Activated CD4-positive, alpha-beta T cell treated with anti-CD3 and anti-CD28 coated beads, Interleukin-2, amount 10 ng/mL, durations not matched to agents 24 days and 14 days (primary cell): ENCODE measurements at regions not wholly inside any gene's neighbourhood (a gene's known extent, or its start where the extent isn't known, plus 50 kb on each side); places are given as distances from the start of the nearest gene placed in this dataset.
"Not testable (repeated sequence)": the region's sequence is repeated elsewhere in the genome, so short reads cannot be mapped to it uniquely, and the experiment has no call there.

Source experiments
- DNase-seq: peaks from one replicate; pipeline ENCODE4 v3.0.0; 2022
- H3K27ac Mint-ChIP-seq: one replicate; pipeline ENCODE4 v1.8.0; 2022; ENCODE audit warnings: mild to moderate bottlenecking, mixed read lengths
- H3K27me3 Mint-ChIP-seq: one replicate; pipeline ENCODE4 v1.8.0; 2022; ENCODE audit warnings: mixed read lengths
- H3K36me3 Mint-ChIP-seq: one replicate; pipeline ENCODE4 v1.8.0; 2022; ENCODE audit warnings: low read depth, mild to moderate bottlenecking, mixed read lengths
- H3K4me1 Mint-ChIP-seq: one replicate; pipeline ENCODE4 v1.8.0; 2021; ENCODE audit warnings: mixed read lengths
- H3K4me3 Mint-ChIP-seq: one replicate; pipeline ENCODE4 v1.8.0; 2022; ENCODE audit warnings: mild to moderate bottlenecking, moderate library complexity, mixed read lengths
- H3K9me3 Mint-ChIP-seq: one replicate; pipeline ENCODE4 v1.8.0; 2021; ENCODE audit warnings: mixed read lengths
- intact Hi-C: fragments of 100-400 bp; cut with micrococcal nuclease; formaldehyde crosslinking; loops from one replicate; pipeline ENCODE4 v1.15.1; 2023

- intact Hi-C loops = no loop called here
- H3K27ac Mint-ChIP-seq = no peak overlapping the region
- peaks cover 10% of the 10 kb centered on the region for H3K9me3 Mint-ChIP-seq
- no peaks in the 10 kb centered on the region for H3K4me1 Mint-ChIP-seq
- peaks cover 52% of the 10 kb centered on the region for H3K27me3 Mint-ChIP-seq
- DNase-seq = no peak
- H3K4me3 Mint-ChIP-seq = no peak overlapping the region
- H3K36me3 Mint-ChIP-seq = no peaks in the 10 kb centered on the region
Observed at GRCh38 chr10:11678074-11678793, 63.9 kb upstream of the ECHDC3 start.

DNA sequence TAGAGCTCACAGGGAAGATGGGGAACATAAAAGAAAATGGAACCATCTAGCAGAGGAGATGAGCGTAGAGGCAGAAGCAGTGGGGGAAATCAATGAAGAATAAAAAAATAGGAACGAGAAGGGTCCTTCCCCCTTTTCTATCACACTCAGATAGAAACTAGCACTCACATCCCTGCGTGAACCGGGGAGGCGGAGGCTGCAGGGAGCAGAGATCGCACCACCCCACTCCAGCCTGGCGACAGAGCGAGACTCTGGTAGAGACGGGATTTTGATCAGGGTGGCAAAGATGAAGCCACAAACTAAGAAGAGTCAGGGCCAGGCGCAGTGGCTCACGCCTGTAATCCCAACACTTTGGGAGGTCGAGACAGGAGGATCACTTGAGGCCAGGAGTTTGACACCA is 64.7 kb upstream of the ECHDC3 start:
- no peak overlapping the region for H3K27ac Mint-ChIP-seq
- DNase-seq = no peak
- peaks cover 50% of the 10 kb centered on the region for H3K27me3 Mint-ChIP-seq
- no peak overlapping the region for H3K4me3 Mint-ChIP-seq
- H3K36me3 Mint-ChIP-seq = no peaks in the 10 kb centered on the region
- intact Hi-C loops = no loop called here
- H3K4me1 Mint-ChIP-seq = no peaks in the 10 kb centered on the region
- H3K9me3 Mint-ChIP-seq = peaks cover 10% of the 10 kb centered on the region

DNA sequence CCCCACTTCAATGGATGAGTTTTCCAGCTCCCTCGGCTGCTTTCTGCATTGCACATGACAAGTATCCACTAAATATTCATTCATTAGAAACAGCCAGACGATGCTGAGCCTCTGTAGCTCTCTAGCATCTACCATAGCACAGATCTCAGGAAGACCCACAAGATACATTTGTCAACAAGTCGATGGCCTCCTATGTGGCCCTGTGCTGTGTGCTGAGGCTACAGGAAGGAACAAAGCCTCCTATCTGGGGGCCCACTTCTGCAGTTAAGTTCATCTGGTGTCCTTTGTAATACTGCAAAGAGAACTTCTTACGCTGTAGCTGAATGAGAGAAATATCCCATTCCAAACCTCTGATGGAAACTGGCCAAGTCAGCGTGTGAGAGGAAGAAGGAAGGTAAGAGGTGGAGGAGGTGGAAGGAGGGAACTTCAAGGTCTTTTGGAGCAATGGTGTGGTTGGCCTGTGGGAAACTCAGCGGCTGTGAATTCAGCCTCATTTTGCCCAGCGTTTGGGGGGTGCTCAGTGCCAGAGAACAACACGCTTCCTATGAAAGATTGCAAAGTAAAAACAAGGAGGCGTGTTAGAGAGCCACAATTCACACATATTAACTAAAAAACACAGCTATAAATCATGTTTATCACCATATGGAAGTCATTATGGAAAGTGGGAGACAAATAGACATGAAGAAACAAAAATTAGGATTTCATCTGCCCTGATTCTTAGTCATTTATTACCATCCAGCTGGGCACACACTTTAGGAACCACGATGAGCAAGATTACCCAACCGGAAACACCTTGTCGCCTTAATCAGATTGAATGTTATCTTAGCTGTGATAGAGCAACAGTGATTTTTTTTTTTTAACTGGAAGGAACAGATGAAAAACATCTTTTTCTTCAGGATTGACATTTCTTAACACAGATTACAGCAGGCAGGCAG is 62.2 kb upstream of the USP6NL start:
- intact Hi-C loops = no loop called here
- no peak overlapping the region for H3K27ac Mint-ChIP-seq
- H3K4me1 Mint-ChIP-seq = peaks cover 2% of the 10 kb centered on the region
- H3K27me3 Mint-ChIP-seq = peaks cover 34% of the 10 kb centered on the region
- no peaks in the 10 kb centered on the region for H3K36me3 Mint-ChIP-seq
- H3K9me3 Mint-ChIP-seq = peaks cover 10% of the 10 kb centered on the region
- no peak overlapping the region for H3K4me3 Mint-ChIP-seq
- no peak for DNase-seq

GRCh38 chr10:11672836-11673235 is 61.4 kb upstream of the USP6NL start:
- peaks cover 34% of the 10 kb centered on the region for H3K27me3 Mint-ChIP-seq

GRCh38 chr10:11670381-11670780 is 58.9 kb upstream of the USP6NL start:
- H3K27me3 Mint-ChIP-seq = peaks cover 26% of the 10 kb centered on the region
- DNase-seq = no peak
- H3K36me3 Mint-ChIP-seq = no peaks in the 10 kb centered on the region
- peaks cover 2% of the 10 kb centered on the region for H3K4me1 Mint-ChIP-seq
- H3K4me3 Mint-ChIP-seq = no peak overlapping the region
- intact Hi-C loops = no loop called here
- H3K27ac Mint-ChIP-seq = no peak overlapping the region
- peaks cover 9% of the 10 kb centered on the region for H3K9me3 Mint-ChIP-seq

More at GRCh38 chr10:11672836-11673235, 61.4 kb upstream of the USP6NL start:
- Mint-ChIP-seq H3K4me1 (peaks cover 2% of the 10 kb centered on the region), H3K36me3 (no peaks in the 10 kb centered on the region), H3K4me3 (no peak overlapping the region), H3K9me3 (peaks cover 10% of the 10 kb centered on the region), H3K27ac (no peak overlapping the region)
- intact Hi-C loops = no loop called here
- no peak for DNase-seq

GRCh38 chr10:11668847-11669610 is 57.6 kb upstream of the USP6NL start:
- intact Hi-C loops = no loop called here
- Mint-ChIP-seq H3K27me3 (peaks cover 29% of the 10 kb centered on the region), H3K4me1 (peaks cover 2% of the 10 kb centered on the region), H3K9me3 (peaks cover 6% of the 10 kb centered on the region), H3K27ac (no peak overlapping the region), H3K4me3 (no peak overlapping the region), H3K36me3 (no peaks in the 10 kb centered on the region)
- no peak for DNase-seq

DNA sequence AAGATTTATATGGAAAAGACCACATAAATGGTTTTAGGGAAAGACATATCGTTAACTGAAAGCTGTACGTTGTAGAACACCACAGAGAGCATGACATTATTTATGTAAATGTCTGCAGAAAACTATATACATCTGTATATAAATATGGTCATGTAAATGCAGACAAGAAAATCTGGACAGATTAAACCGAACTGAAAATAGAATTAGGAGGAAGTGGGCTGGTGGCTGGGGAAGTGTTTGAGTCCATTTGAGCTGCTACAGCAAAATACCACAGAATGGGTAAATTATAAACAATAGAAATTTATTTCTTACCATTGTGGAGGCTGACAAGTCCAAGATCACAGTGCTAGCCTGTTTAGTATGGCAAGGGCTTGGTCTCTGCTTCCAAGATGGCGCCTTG is 56.3 kb upstream of the USP6NL start:
- Mint-ChIP-seq H3K4me3 (no peak overlapping the region), H3K27me3 (peaks cover 20% of the 10 kb centered on the region), H3K9me3 (peaks cover 6% of the 10 kb centered on the region), H3K36me3 (no peaks in the 10 kb centered on the region), H3K27ac (no peak overlapping the region), H3K4me1 (peaks cover 3% of the 10 kb centered on the region)
- DNase-seq = no peak
- intact Hi-C loops = no loop called here

- H3K27me3 Mint-ChIP-seq = peaks cover 21% of the 10 kb centered on the region
- no peak overlapping the region for H3K4me3 Mint-ChIP-seq
- peaks cover 6% of the 10 kb centered on the region for H3K9me3 Mint-ChIP-seq
- no peak overlapping the region for H3K27ac Mint-ChIP-seq
- H3K4me1 Mint-ChIP-seq = peaks cover 4% of the 10 kb centered on the region
- DNase-seq = no peak
- no peaks in the 10 kb centered on the region for H3K36me3 Mint-ChIP-seq
- intact Hi-C loops = no loop called here
Observed at GRCh38 chr10:11663763-11664555, 52.5 kb upstream of the USP6NL start.

DNA sequence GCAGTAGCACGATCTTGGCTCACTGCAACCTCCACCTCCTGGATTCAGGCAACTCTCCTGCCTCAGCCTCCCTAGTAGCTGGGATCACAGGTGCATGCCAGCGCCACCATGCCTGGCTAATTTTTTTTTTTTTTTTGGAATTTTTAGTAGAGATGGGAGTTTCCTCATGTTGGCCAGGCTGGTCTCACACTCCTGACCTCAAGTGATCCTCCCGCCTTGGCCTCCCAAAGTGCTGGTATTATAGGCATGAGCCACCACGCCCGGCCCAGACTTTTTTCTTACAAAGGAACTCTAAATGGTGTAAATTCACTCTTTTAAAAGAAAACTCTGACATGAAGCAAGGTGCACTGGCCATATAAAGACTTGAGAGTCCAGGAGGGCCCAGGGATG is 51.7 kb upstream of the USP6NL start:
- H3K9me3 Mint-ChIP-seq, intact Hi-C loops, H3K4me3 Mint-ChIP-seq, H3K36me3 Mint-ChIP-seq, H3K4me1 Mint-ChIP-seq, DNase-seq, H3K27ac Mint-ChIP-seq: not testable (repeated sequence)
- H3K27me3 Mint-ChIP-seq = peaks cover 21% of the 10 kb centered on the region

DNA sequence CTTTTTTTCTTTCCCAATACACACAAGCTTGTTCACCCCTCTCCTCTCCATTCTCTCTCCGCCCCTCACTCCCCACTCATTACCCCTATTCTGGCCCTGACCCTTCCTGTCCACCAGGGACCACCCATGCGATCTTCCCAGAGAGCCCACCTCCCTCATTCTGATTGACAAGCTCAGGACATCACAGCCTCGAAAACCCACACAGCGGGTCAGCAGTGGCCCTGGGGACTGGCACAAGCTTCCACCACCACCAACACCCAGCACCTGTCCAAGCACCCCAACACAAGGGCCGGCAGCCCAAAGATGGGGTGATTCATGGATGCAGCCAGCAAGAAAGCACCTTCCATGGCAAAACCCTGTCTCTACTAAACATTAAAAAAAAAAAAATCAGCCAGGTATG is 50.0 kb upstream of the USP6NL start:
- Mint-ChIP-seq H3K4me1 (peaks cover 4% of the 10 kb centered on the region), H3K9me3 (peaks cover 6% of the 10 kb centered on the region), H3K4me3 (no peak overlapping the region), H3K36me3 (no peaks in the 10 kb centered on the region), H3K27ac (no peak overlapping the region), H3K27me3 (peaks cover 21% of the 10 kb centered on the region)
- DNase-seq = no peak
- intact Hi-C loops = no loop called here
